Caco-2 (cell line): ENCODE measurements at regions not wholly inside any gene's neighbourhood (a gene's known extent, or its start where the extent isn't known, plus 50 kb on each side); places are given as distances from the start of the nearest gene placed in this dataset.

Source experiments
- BruUV-seq: library from RNA; stranded (reverse); fragments of 400-500 nt; replicated peaks from 2 replicates; lab custom pipeline; 2021; lab: Mats Ljungman, UMichigan
- CTCF ChIA-PET: fragments of 300-600 bp; sonication (Branson Sonifier 250); formaldehyde crosslinking; loops from one replicate; lab custom pipeline; 2022; ENCODE audit warnings: antibody characterized with exemption; lab: Charles Lee
- POLR2A ChIA-PET: fragments of 300-600 bp; sonication (Branson Sonifier 250); formaldehyde crosslinking; loops from one replicate; lab custom pipeline; 2022; ENCODE audit warnings: antibody characterized with exemption; lab: Charles Lee
- DNase-seq, 2 experiments: peaks; one replicate each; pipeline versions ENCODE4 v3.0.0 to v3.0.0-alpha.2; 2020 to 2022
- H3K27me3 ChIP-seq: replicated peaks from 2 replicates; pipeline ENCODE4 v1.6.0; 2011; ENCODE audit warnings: low read length; ENCODE audit not compliant: control insufficient read depth, insufficient read depth
- H3K36me3 ChIP-seq: 2 replicates; pipeline ENCODE4 v1.5.1; 2011; ENCODE audit warnings: low read length; ENCODE audit not compliant: control insufficient read depth, insufficient read depth
- H3K4me1 ChIP-seq: fragments of 250-450 bp; sonication (Bioruptor Pico); 2 replicates; pipeline ENCODE4 v1.5.1; 2020; ENCODE audit warnings: mild to moderate bottlenecking
- H3K4me3 ChIP-seq: 2 replicates; pipeline ENCODE4 v1.5.1; 2011; ENCODE audit warnings: low read depth, mild to moderate bottlenecking, control low read depth, low read length
- H3K9me3 ChIP-seq: fragments of 250-450 bp; sonication (Bioruptor Pico); 2 replicates; pipeline ENCODE4 v1.5.1; 2020; ENCODE audit warnings: mild to moderate bottlenecking, moderate library complexity
- H3K27ac Mint-ChIP-seq: one replicate; pipeline ENCODE4 v1.8.0; 2022; ENCODE audit warnings: mixed read lengths; ENCODE audit not compliant: unreplicated experiment
- H3K27me3 Mint-ChIP-seq: one replicate; pipeline ENCODE4 v1.8.0; 2022; ENCODE audit warnings: mixed read lengths; ENCODE audit not compliant: insufficient read depth, unreplicated experiment
- H3K36me3 Mint-ChIP-seq: one replicate; pipeline ENCODE4 v1.8.0; 2022; ENCODE audit warnings: mild to moderate bottlenecking, mixed read lengths; ENCODE audit not compliant: insufficient read depth, unreplicated experiment
- H3K4me1 Mint-ChIP-seq: one replicate; pipeline ENCODE4 v1.8.0; 2022; ENCODE audit warnings: low read depth, mixed read lengths; ENCODE audit not compliant: unreplicated experiment
- H3K4me3 Mint-ChIP-seq: one replicate; pipeline ENCODE4 v1.8.0; 2022; ENCODE audit warnings: mild to moderate bottlenecking, moderate library complexity, mixed read lengths; ENCODE audit not compliant: unreplicated experiment
- H3K9me3 Mint-ChIP-seq: one replicate; pipeline ENCODE4 v1.8.0; 2022; ENCODE audit warnings: mixed read lengths; ENCODE audit not compliant: unreplicated experiment
- CTCF ChIP-seq, 2 experiments: fragments of 200-600 bp in 1 of 2; IDR thresholded peaks; 1 replicate in 1 of 2; 2 replicates in 1 of 2; pipeline versions ENCODE4 v1.5.1 to v1.8.0; 2011 to 2022; ENCODE audit warnings: antibody characterized with exemption in 1 of 2, control low read depth in 1 of 2, inconsistent platforms in 1 of 2, low read depth in 1 of 2, low read length in 1 of 2, mild to moderate bottlenecking in 1 of 2, moderate library complexity in 1 of 2; ENCODE audit not compliant: insufficient read depth in 1 of 2, severe bottlenecking in 1 of 2, unreplicated experiment in 1 of 2
- intact Hi-C: fragments of 100-400 bp; cut with micrococcal nuclease; formaldehyde crosslinking; loops from one replicate; pipeline ENCODE4 v1.10.0; 2022; ENCODE audit not compliant: unreplicated experiment

- H3K9me3 Mint-ChIP-seq = no peaks in the 10 kb centered on the region
- peaks cover 16% of the 10 kb centered on the region for H3K4me1 Mint-ChIP-seq
- H3K27me3 Mint-ChIP-seq = no peaks in the 10 kb centered on the region
- Histone ChIP-seq H3K36me3 (no peaks in the 10 kb centered on the region), H3K4me1 (peaks cover 28% of the 10 kb centered on the region), H3K27me3 (no peaks in the 10 kb centered on the region), H3K4me3 (no peak overlapping the region), H3K9me3 (no peaks in the 10 kb centered on the region)
- intact Hi-C loops = loop anchor here (10.0 kb wide), 1 partner anchor 1177 kb away; no protein-coding TSS in a partner anchor
- no TSS peak for BruUV-seq
- ChIA-PET CTCF (interaction anchor here (0.7 to 5.3 kb wide), 3 partner anchors 8 to 1065 kb away, joined by 3 to 56 read pairs (median 5); partner anchors contain the start of gene COL1A2), POLR2A (no interaction called here)
- TF ChIP-seq CTCF (IDR thresholded peaks at IDR 0.05; ENCODE audit: insufficient read depth in 1 of 2, low read depth in 1 of 2, low read length in 1 of 2, severe bottlenecking in 1 of 2, unreplicated experiment in 1 of 2) = no peak
- H3K36me3 Mint-ChIP-seq = no peaks in the 10 kb centered on the region
- H3K27ac Mint-ChIP-seq = no peak overlapping the region
- no peak overlapping the region for H3K4me3 Mint-ChIP-seq
- DNase-seq = no peak
These were observed 97.3 kb upstream of the COL1A2 start for GRCh38 chr7:94297397-94297838.

GRCh38 chr7:94298943-94299342 lies 95.8 kb upstream of the COL1A2 start:
- intact Hi-C loops = loop anchor here (10.0 kb wide), 1 partner anchor 1176 kb away; no protein-coding TSS in a partner anchor
- Histone ChIP-seq H3K9me3 (no peaks in the 10 kb centered on the region), H3K36me3 (no peaks in the 10 kb centered on the region), H3K4me3 (no peak overlapping the region), H3K4me1 (peaks cover 43% of the 10 kb centered on the region), H3K27me3 (no peaks in the 10 kb centered on the region)
- BruUV-seq = no TSS peak
- Mint-ChIP-seq H3K9me3 (no peaks in the 10 kb centered on the region), H3K4me3 (no peak overlapping the region), H3K4me1 (peaks cover 29% of the 10 kb centered on the region), H3K27ac (no peak overlapping the region), H3K36me3 (no peaks in the 10 kb centered on the region), H3K27me3 (no peaks in the 10 kb centered on the region)
- CTCF ChIA-PET = interaction anchor here (5.3 kb wide), 1 partner anchor 96 kb away, joined by 56 read pairs; the partner anchor contains the start of gene COL1A2
- no peak for DNase-seq
- TF ChIP-seq CTCF (IDR thresholded peaks at IDR 0.05; ENCODE audit: insufficient read depth in 1 of 2, low read depth in 1 of 2, low read length in 1 of 2, severe bottlenecking in 1 of 2, unreplicated experiment in 1 of 2) = no peak
- POLR2A ChIA-PET = no interaction called here

- no TSS peak for BruUV-seq
- no peaks in the 10 kb centered on the region for H3K27me3 Mint-ChIP-seq
- no peak overlapping the region for H3K27ac Mint-ChIP-seq
- DNase-seq = no peak
- no peak for TF ChIP-seq CTCF (IDR thresholded peaks at IDR 0.05; ENCODE audit: insufficient read depth in 1 of 2, low read depth in 1 of 2, low read length in 1 of 2, severe bottlenecking in 1 of 2, unreplicated experiment in 1 of 2)
- POLR2A ChIA-PET = no interaction called here
- H3K4me1 Mint-ChIP-seq = peaks cover 31% of the 10 kb centered on the region
- CTCF ChIA-PET = interaction anchor here (0.7 to 2.0 kb wide), 4 partner anchors 11 to 149 kb away, joined by 3 to 14 read pairs (median 8); no protein-coding TSS in a partner anchor
- no peaks in the 10 kb centered on the region for H3K36me3 Mint-ChIP-seq
- H3K4me3 ChIP-seq = no peak overlapping the region
- no peaks in the 10 kb centered on the region for H3K9me3 ChIP-seq
- H3K4me1 ChIP-seq = peaks cover 43% of the 10 kb centered on the region
- no peaks in the 10 kb centered on the region for H3K27me3 ChIP-seq
- H3K36me3 ChIP-seq = no peaks in the 10 kb centered on the region
- intact Hi-C loops = loop anchor here (5.0 to 10.0 kb wide), 2 partner anchors 42 to 354 kb away; partner anchors contain the start of gene SGCE
- H3K9me3 Mint-ChIP-seq = no peaks in the 10 kb centered on the region
- H3K4me3 Mint-ChIP-seq = no peak overlapping the region
These were observed 94.4 kb upstream of the COL1A2 start for GRCh38 chr7:94300176-94300835.
